ENCODE measurements at regions not wholly inside any gene's neighbourhood (a gene's known extent, or its start where the extent isn't known, plus 50 kb on each side); places are given as distances from the start of the nearest gene placed in this dataset.

GRCh38 chr13:53856573-53857195 lies 828.1 kb downstream of the OLFM4 start:
- no peak for DNase-seq (ENCODE audit: low spot score)

DNA sequence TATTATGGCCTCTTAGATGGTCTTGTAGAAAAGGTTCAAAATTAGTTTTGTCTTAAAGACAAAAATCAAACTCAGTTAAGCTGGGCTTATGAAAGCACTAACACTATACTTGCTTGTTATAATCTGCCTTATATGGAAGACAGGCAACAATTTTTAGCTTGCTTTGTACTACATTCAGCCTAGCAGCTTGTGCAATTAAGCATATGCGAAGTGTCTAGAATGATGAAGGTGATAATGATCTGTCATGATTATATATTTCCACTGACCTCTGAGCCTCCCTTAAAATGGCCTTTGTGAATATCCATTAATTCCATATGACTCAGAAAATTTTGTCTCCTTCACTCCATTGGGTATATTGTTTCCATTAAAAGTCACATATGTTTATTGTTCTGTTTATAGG lies 834.9 kb downstream of the OLFM4 start:
- DNase-seq (ENCODE audit: low spot score): no peak

- peak; percentile 50 for DNase-seq (ENCODE audit: low spot score)
These were observed 844.9 kb downstream of the OLFM4 start for GRCh38 chr13:53873558-53873957.

GRCh38 chr13:53878861-53879260 lies 850.2 kb downstream of the OLFM4 start:
- DNase-seq (ENCODE audit: low spot score): no peak

DNA sequence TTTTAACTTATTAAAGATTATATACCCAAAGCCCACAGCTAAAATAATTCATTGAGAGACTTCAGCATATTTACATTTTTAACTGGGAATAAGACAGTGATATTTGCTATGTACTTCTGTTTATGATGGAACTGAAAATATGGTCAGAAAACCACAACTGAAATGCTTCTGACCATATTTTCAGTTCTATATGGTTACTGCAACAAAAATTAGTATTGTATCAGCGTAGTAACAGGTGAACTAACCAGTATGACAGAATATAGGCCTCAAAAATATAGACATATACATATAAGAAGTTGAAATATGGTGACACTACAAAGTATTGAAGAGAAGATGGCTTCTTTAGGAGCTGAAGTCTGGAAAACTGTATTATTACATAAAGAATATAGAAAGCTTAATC lies 857.4 kb downstream of the OLFM4 start:
- DNase-seq (ENCODE audit: low spot score): no peak

DNA sequence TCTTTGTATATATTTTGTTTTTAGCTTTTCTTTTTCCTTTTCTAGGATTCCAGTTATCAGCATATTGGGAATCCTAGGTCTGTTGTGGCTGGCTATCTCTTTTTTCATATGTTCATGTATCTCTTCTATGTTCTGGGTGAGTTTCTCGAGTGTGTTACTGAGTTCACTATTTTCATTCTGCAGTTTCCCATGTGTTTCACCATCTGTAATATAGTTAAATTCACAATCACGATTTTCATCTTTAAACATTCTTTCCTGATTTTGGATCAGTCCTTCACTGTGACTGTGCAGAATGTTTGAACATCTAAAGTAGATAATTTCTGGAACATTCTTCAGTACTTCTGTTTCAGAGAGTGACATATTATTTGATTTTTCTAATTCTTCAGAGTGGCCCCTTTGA lies 862.1 kb downstream of the OLFM4 start:
- no peak for DNase-seq (ENCODE audit: low spot score)

- no peak for DNase-seq (ENCODE audit: low spot score)
These were observed 873.0 kb downstream of the OLFM4 start for GRCh38 chr13:53901593-53901992.

- no peak for DNase-seq (ENCODE audit: low spot score)
These were observed 879.3 kb downstream of the OLFM4 start for GRCh38 chr13:53907891-53908290.

DNA sequence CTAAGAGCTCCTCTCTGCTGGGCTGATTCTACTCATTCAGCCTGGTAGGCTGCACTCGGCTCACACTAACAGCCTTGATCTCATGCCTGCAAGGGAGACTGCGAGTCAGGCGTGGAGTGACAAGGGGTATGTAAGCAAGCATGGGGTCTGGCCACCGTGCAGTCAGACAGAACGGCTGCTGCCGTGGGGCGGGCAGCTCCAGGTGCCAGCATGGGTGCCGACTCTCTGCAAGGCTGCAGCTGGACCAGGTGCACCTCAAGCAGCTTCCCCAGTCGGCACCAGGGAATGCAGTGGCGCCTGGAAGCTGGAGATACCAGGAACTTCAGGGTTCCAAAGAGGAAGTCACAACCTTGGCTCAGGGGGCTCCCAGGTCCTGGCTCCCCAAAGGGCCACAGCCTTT lies 892.3 kb downstream of the OLFM4 start:
- DNase-seq (ENCODE audit: low spot score): no peak

GRCh38 chr13:53921473-53921872 lies 892.9 kb downstream of the OLFM4 start:
- DNase-seq (ENCODE audit: low spot score): no peak

DNA sequence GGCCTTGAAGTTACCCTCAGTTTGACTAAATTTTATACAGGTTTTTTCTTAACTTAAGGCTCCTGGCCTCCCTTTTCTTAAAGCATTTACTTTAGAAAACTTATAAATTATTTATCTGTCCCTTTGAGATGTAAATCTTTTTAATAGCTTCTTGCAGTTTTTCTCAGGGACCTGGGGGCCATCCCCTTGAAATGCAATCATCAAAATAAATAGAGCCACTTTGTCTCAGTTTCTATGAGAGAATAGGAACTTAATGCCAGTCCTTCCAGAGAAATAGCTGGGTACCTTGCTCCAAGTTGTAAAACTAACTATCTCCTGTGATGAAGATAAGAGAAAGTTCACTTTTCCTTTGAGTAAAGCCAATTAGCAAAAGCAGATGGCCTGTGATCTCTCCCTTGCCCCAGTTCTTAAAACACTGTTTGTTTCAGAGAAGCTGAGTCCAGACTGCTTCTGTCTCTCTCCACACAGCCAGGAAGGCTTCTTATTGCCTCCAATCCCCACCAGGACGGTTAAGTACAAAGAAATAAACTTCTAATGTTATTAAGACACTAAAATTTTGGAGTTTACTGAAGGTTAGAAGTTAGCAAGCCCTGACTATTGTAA lies 913.1 kb downstream of the OLFM4 start:
- no peak for DNase-seq (ENCODE audit: low spot score)

DNA sequence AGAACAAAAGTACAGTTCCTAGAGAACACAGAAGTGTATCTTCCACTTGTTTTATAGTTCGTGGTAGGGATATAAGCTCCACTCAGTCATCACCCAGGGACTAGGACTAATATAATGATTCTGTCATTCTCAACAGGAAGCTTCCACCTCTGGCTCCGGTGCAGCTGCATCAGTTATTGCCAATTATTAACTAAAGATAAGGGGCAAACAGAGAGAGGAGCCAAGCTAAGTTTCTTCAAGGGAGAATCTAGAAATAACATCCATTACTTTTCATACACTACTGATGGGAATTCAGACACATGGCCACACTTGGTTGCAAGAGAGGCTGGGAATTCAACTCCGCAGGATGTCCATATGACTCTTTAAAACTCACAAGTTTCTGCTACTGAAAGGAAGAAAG lies 917.9 kb downstream of the OLFM4 start:
- no peak for DNase-seq (ENCODE audit: low spot score)

GRCh38 chr13:53953183-53953582 lies 924.6 kb downstream of the OLFM4 start:
- no peak for DNase-seq (ENCODE audit: low spot score)

All from iPS-NIHi11 (cell line).